Urothelium cell line (cell line): ENCODE measurements at regions not wholly inside any gene's neighbourhood (a gene's known extent, or its start where the extent isn't known, plus 50 kb on each side); places are given as distances from the start of the nearest gene placed in this dataset.

Source experiments
- DNase-seq: peaks from one replicate; pipeline ENCODE4 v3.0.0; 2011; ENCODE audit warnings: low spot score, mixed read lengths
- FAIRE-seq: peaks from 2 replicates; lab custom pipeline; 2011; peaks lifted over from hg19 to GRCh38; lab: Jason Lieb, UNC

GRCh38 chr3:102206511-102207031 lies 228.2 kb upstream of the ZPLD1 start:
- DNase-seq (no peak), FAIRE-seq (no peak)

- FAIRE-seq, result no peak
- DNase-seq, result no peak
These were observed 227.7 kb upstream of the ZPLD1 start for GRCh38 chr3:102207151-102207571.

GRCh38 chr3:102215166-102215565 lies 219.6 kb upstream of the ZPLD1 start:
- no peak for FAIRE-seq

GRCh38 chr3:102223132-102223531 lies 211.7 kb upstream of the ZPLD1 start:
- FAIRE-seq, result no peak
- DNase-seq, result no peak

More at GRCh38 chr3:102215166-102215565, 219.6 kb upstream of the ZPLD1 start:
- no peak for DNase-seq

GRCh38 chr3:102224171-102224570 lies 210.6 kb upstream of the ZPLD1 start:
- peak; percentile 38 for DNase-seq
- FAIRE-seq, result no peak

- FAIRE-seq (no peak), DNase-seq (no peak)
These were observed 209.8 kb upstream of the ZPLD1 start for GRCh38 chr3:102225005-102225404.

GRCh38 chr3:102225407-102226132 lies 209.2 kb upstream of the ZPLD1 start:
- no peak for FAIRE-seq
- peak; percentile 42 for DNase-seq

GRCh38 chr3:102226463-102226862 lies 208.4 kb upstream of the ZPLD1 start:
- DNase-seq (no peak), FAIRE-seq (no peak)

GRCh38 chr3:102229062-102229655 lies 205.7 kb upstream of the ZPLD1 start:
- no peak for FAIRE-seq
- peak; percentile 69 for DNase-seq

GRCh38 chr3:102230057-102230456 lies 204.8 kb upstream of the ZPLD1 start:
- FAIRE-seq, result no peak
- DNase-seq, result no peak

- FAIRE-seq (no peak), DNase-seq (no peak)
These were observed 200.9 kb upstream of the ZPLD1 start for GRCh38 chr3:102233881-102234280.

GRCh38 chr3:102235679-102236078 lies 199.1 kb upstream of the ZPLD1 start:
- DNase-seq (peak; percentile 28), FAIRE-seq (peak; percentile 9)

- DNase-seq, result no peak
- no peak for FAIRE-seq
These were observed 197.6 kb upstream of the ZPLD1 start for GRCh38 chr3:102237181-102237580.

- FAIRE-seq (no peak), DNase-seq (no peak)
These were observed 197.0 kb upstream of the ZPLD1 start for GRCh38 chr3:102237838-102238237.

- FAIRE-seq, result peak; percentile 5
These were observed 196.5 kb upstream of the ZPLD1 start for GRCh38 chr3:102238362-102238761.

GRCh38 chr3:102240720-102241119 lies 194.1 kb upstream of the ZPLD1 start:
- FAIRE-seq, result no peak

More at GRCh38 chr3:102238362-102238761, 196.5 kb upstream of the ZPLD1 start:
- no peak for DNase-seq

GRCh38 chr3:102248981-102249705 lies 185.7 kb upstream of the ZPLD1 start:
- FAIRE-seq (no peak), DNase-seq (peak; percentile 23)

More at GRCh38 chr3:102240720-102241119, 194.1 kb upstream of the ZPLD1 start:
- DNase-seq, result no peak

GRCh38 chr3:102255736-102256135 lies 179.1 kb upstream of the ZPLD1 start:
- peak; percentile 61 for FAIRE-seq
- DNase-seq, result no peak

GRCh38 chr3:102258666-102259227 lies 176.1 kb upstream of the ZPLD1 start:
- DNase-seq (no peak), FAIRE-seq (no peak)

- FAIRE-seq, result no peak
These were observed 175.2 kb upstream of the ZPLD1 start for GRCh38 chr3:102259663-102260062.

GRCh38 chr3:102265720-102266119 lies 169.1 kb upstream of the ZPLD1 start:
- DNase-seq, result no peak
- no peak for FAIRE-seq

More at GRCh38 chr3:102259663-102260062, 175.2 kb upstream of the ZPLD1 start:
- no peak for DNase-seq
